DND-41 (cell line): ENCODE measurements at regions not wholly inside any gene's neighbourhood (a gene's known extent, or its start where the extent isn't known, plus 50 kb on each side); places are given as distances from the start of the nearest gene placed in this dataset.

Experiments
- EZH2 ChIP-seq: IDR thresholded peaks from 3 replicates; pipeline ENCODE4 v1.6.1; 2012; ENCODE audit warnings: borderline replicate concordance, low read depth, mild to moderate bottlenecking, moderate library complexity, low read length, inconsistent platforms; ENCODE audit not compliant: severe bottlenecking
- TF ChIP-seq, protein P1 (sequence below): IDR thresholded peaks from 2 replicates; pipeline ENCODE4 v1.5.1; 2012; ENCODE audit warnings: borderline replicate concordance, low read length, moderate library complexity, mild to moderate bottlenecking; ENCODE audit not compliant: poor library complexity, severe bottlenecking; ENCODE audit errors: extremely low read depth

DNA sequence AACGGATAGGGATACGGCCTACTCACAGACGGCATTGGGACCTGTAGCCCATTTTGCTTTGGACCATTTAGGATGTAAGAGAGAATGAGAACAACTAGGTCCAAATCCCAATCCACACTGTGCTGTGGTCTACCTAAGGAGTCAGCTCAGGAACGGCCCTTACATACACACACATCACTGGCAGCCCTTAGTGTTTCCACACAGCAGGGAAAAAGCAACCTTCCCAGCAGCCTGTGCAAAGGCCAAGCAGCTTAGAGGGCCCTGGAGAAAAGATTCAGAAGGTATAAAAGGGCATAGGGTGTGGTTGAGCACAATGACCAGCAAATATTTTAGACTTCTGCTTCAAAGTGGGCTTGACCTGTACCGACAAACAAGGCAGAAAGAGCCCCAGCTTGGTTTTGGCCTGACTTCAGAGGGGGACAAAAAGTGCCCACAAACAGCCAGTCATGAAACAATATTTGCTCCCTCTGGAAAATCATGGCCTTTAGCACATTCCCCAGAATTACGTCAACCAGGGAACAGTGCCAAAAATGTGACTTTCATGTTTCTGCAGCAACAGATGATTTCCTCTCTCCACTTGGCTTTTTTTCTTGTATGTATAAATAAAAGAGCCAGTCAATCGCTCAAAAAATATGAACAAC, 359.5 kb upstream of the FGF16 start:
- no peak for TF ChIP-seq EZH2
- TF ChIP-seq, protein P1, sequence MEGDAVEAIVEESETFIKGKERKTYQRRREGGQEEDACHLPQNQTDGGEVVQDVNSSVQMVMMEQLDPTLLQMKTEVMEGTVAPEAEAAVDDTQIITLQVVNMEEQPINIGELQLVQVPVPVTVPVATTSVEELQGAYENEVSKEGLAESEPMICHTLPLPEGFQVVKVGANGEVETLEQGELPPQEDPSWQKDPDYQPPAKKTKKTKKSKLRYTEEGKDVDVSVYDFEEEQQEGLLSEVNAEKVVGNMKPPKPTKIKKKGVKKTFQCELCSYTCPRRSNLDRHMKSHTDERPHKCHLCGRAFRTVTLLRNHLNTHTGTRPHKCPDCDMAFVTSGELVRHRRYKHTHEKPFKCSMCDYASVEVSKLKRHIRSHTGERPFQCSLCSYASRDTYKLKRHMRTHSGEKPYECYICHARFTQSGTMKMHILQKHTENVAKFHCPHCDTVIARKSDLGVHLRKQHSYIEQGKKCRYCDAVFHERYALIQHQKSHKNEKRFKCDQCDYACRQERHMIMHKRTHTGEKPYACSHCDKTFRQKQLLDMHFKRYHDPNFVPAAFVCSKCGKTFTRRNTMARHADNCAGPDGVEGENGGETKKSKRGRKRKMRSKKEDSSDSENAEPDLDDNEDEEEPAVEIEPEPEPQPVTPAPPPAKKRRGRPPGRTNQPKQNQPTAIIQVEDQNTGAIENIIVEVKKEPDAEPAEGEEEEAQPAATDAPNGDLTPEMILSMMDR, result no peak
